Testis (tissue), 2 donors: ENCODE measurements at regions not wholly inside any gene's neighbourhood (a gene's known extent, or its start where the extent isn't known, plus 50 kb on each side); places are given as distances from the start of the nearest gene placed in this dataset.
"Not testable (repeated sequence)": the region's sequence is repeated elsewhere in the genome, so short reads cannot be mapped to it uniquely, and the experiment has no call there.

Experiments
- CTCF ChIP-seq, 3 experiments: fragments of 450-650 bp in 2 of 3; fragments of 200-600 bp in 1 of 3; sonication (generic) in 1 of 3; IDR thresholded peaks; one replicate each; pipeline ENCODE4 v1.5.1; 2016 to 2019; ENCODE audit warnings: antibody characterized with exemption in 3 of 3, mild to moderate bottlenecking in 2 of 3, moderate library complexity in 1 of 3
- POLR2A ChIP-seq: fragments of 450-650 bp; IDR thresholded peaks from one replicate; pipeline ENCODE4 v1.6.1; 2017; ENCODE audit warnings: antibody characterized with exemption, mild to moderate bottlenecking, moderate library complexity

DNA sequence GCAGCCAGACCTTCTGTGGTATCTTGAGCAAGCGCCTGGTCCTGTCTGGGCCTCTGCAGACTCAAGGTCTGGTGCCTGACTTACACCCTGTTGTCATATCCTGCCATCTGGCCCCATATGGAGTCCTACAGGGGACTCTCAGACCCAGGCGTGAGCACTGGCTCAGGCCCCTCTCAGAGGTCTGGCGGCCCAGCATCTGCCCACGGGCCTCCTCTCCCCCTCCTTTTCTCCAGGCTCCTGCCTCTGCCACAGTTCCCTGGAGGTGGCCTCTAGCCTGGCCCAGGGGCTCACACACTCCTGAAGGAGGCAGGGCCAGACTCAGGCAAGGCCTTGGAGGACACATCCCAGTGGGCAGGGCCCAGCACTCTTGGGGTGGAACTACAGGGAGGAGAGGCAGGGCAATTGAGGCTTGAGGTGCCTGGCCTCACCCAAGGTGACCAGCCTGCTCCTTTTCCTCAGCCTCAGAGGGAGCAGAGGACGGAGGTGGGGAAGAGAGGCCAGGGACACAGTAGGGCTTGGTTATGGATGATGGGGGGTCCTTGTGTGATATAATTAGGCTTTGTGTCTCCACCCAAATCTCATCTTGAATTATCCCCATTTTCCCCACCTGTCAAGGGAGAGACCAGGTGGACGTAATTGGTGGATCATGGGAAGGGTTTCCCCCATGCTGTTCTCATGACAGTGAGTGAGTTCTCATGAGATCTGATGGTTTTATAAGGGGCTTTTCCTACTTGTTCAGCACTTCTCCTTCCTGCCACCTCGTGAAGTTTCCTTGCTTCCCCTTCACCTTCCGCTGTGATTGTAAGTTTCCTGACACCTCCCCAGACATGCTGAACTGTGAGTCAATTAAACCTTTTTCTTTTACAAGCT is 70.9 kb upstream of the GOLGA6L4 start:
- not testable (repeated sequence) for TF ChIP-seq CTCF (IDR thresholded peaks at IDR 0.05); POLR2A
